CD4-positive, alpha-beta memory T cell (primary cell): ENCODE measurements at regions not wholly inside any gene's neighbourhood (a gene's known extent, or its start where the extent isn't known, plus 50 kb on each side); places are given as distances from the start of the nearest gene placed in this dataset.
"Not testable (repeated sequence)": the region's sequence is repeated elsewhere in the genome, so short reads cannot be mapped to it uniquely, and the experiment has no call there.

Experiments used
- CTCF ChIA-PET: fragments of 350-600 bp; sonication (Branson Sonifier 250); formaldehyde crosslinking; loops from one replicate; lab custom pipeline; 2021; ENCODE audit warnings: inconsistent platforms; ENCODE audit not compliant: partially characterized antibody; lab: Charles Lee
- POLR2A ChIA-PET: fragments of 350-600 bp; sonication (Branson Sonifier 250); formaldehyde crosslinking; loops from one replicate; lab custom pipeline; 2021; ENCODE audit not compliant: partially characterized antibody; lab: Charles Lee
- DNase-seq, 5 donors: peaks; one replicate each; pipeline versions ENCODE4 v3.0.0 to v3.0.0-alpha.2; 2020 to 2022; ENCODE audit warnings: mixed read lengths in 1 of 5
- H3K27ac ChIP-seq: one replicate; pipeline ENCODE4 v1.7.0; 2013; ENCODE audit warnings: low read depth, low read length
- H3K27me3 ChIP-seq: 2 replicates; pipeline ENCODE4 v1.7.0; 2013; ENCODE audit warnings: mild to moderate bottlenecking, low read length, moderate library complexity; ENCODE audit not compliant: insufficient read depth
- H3K36me3 ChIP-seq: 2 replicates; pipeline ENCODE4 v1.7.0; 2013; ENCODE audit warnings: mild to moderate bottlenecking, low read length, moderate library complexity; ENCODE audit not compliant: insufficient read depth
- H3K4me1 ChIP-seq: 2 replicates; pipeline ENCODE4 v1.7.0; 2013; ENCODE audit warnings: mild to moderate bottlenecking, low read length, moderate library complexity; ENCODE audit not compliant: insufficient read depth
- H3K4me3 ChIP-seq, 2 donors: one replicate each; pipeline ENCODE4 v1.7.0; 2013; ENCODE audit warnings: low read length in 2 of 2, mild to moderate bottlenecking in 1 of 2
- H3K9me3 ChIP-seq, 2 donors: one replicate each; pipeline ENCODE4 v1.7.0; 2013; ENCODE audit warnings: low read length in 2 of 2, control low read depth in 1 of 2; ENCODE audit not compliant: control insufficient read depth in 1 of 2
- H3K27ac Mint-ChIP-seq, 7 donors: one replicate each; pipeline ENCODE4 v1.8.0; 2020 to 2021; ENCODE audit warnings: mixed read lengths in 7 of 7, mild to moderate bottlenecking in 6 of 7, inconsistent platforms in 3 of 7, moderate library complexity in 3 of 7
- H3K27me3 Mint-ChIP-seq, 2 donors: one replicate each; pipeline ENCODE4 v1.8.0; 2020 to 2021; ENCODE audit warnings: mixed read lengths in 2 of 2
- H3K36me3 Mint-ChIP-seq, 2 donors: one replicate each; pipeline ENCODE4 v1.8.0; 2020 to 2021; ENCODE audit warnings: mixed read lengths in 2 of 2, inconsistent platforms in 1 of 2, mild to moderate bottlenecking in 1 of 2
- H3K4me1 Mint-ChIP-seq, 4 donors: one replicate each; pipeline ENCODE4 v1.8.0; 2020 to 2021; ENCODE audit warnings: mixed read lengths in 4 of 4, mild to moderate bottlenecking in 1 of 4
- H3K4me3 Mint-ChIP-seq, 8 donors: one replicate each; pipeline ENCODE4 v1.8.0; 2020 to 2021; ENCODE audit warnings: mixed read lengths in 8 of 8, mild to moderate bottlenecking in 7 of 8, moderate library complexity in 6 of 8, inconsistent platforms in 3 of 8
- H3K9me3 Mint-ChIP-seq, 8 donors: one replicate each; pipeline ENCODE4 v1.8.0; 2020 to 2021; ENCODE audit warnings: mixed read lengths in 8 of 8, mild to moderate bottlenecking in 5 of 8, inconsistent platforms in 3 of 8, moderate library complexity in 1 of 8
- intact Hi-C: fragments of 100-400 bp; cut with micrococcal nuclease; formaldehyde crosslinking; loops from one replicate; pipeline ENCODE4 v1.15.1; 2023

DNA sequence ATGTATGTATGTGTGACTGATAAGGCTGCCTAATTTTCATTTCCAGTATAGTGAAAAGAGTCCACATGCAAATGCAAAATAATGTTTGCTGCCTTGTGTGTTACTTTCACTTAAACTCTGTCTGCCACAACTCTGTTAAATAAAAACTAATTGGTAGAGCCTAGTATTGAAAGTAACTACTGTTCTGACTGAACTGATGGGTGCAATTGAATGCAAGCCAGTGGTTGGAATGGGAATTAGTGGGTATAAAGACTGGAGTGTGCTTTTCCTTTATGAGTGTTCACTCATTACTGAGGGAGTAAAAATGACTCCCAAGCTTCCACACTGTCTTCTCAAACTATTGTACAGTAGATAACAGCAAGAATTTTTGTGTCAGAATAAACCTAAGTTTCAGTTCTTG lies 571.0 kb downstream of the TMTC2 start:
- CTCF ChIA-PET, result no interaction called here
- DNase-seq, result no peak

DNA sequence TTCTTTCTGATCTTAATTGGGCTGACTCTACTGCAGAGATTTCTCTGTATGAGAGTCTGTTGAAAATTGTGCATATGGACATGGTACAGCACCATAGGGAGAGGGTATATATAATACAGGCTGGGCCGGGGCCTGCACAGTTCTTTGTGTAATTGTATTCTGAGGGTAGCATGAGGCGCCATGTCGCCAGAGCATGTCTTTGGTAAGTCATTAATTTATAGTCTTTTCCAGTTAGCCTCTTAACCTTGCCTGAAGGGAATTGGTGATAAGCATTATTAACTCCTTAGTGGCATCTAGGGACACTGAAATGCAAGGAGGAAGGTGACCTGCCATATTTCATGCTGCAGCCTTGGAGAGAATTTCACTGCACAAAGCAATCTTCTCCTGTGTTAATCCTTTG lies 569.9 kb downstream of the TMTC2 start:
- no peaks in the 10 kb centered on the region for H3K27me3 ChIP-seq
- POLR2A ChIA-PET, result no interaction called here
- Mint-ChIP-seq H3K27ac (no peak overlapping the region), H3K27me3 (no peaks in the 10 kb centered on the region), H3K4me1 (no peaks in the 10 kb centered on the region), H3K4me3 (no peak overlapping the region), H3K36me3 (no peaks in the 10 kb centered on the region), H3K9me3 (peaks cover 0 to 3% (median 0%) of the 10 kb centered on the region in 8 donors)
- intact Hi-C loops, result no loop called here
- no peak overlapping the region for H3K4me3 ChIP-seq
- no peaks in the 10 kb centered on the region for H3K4me1 ChIP-seq
- H3K27ac ChIP-seq, result no peak overlapping the region
- no peaks in the 10 kb centered on the region for H3K9me3 ChIP-seq
- DNase-seq, result no peak
- CTCF ChIA-PET, result no interaction called here
- no peaks in the 10 kb centered on the region for H3K36me3 ChIP-seq

More for the DNA sequence above, 571.0 kb downstream of the TMTC2 start:
- Mint-ChIP-seq H3K4me1 (no peaks in the 10 kb centered on the region), H3K9me3 (peaks cover 0 to 3% (median 0%) of the 10 kb centered on the region in 8 donors), H3K27ac (no peak overlapping the region), H3K4me3 (no peak overlapping the region), H3K36me3 (no peaks in the 10 kb centered on the region), H3K27me3 (no peaks in the 10 kb centered on the region)
- Histone ChIP-seq H3K36me3 (no peaks in the 10 kb centered on the region), H3K4me1 (no peaks in the 10 kb centered on the region), H3K9me3 (no peaks in the 10 kb centered on the region), H3K27me3 (no peaks in the 10 kb centered on the region), H3K27ac (no peak overlapping the region), H3K4me3 (no peak overlapping the region)
- POLR2A ChIA-PET, result no interaction called here
- intact Hi-C loops, result no loop called here

DNA sequence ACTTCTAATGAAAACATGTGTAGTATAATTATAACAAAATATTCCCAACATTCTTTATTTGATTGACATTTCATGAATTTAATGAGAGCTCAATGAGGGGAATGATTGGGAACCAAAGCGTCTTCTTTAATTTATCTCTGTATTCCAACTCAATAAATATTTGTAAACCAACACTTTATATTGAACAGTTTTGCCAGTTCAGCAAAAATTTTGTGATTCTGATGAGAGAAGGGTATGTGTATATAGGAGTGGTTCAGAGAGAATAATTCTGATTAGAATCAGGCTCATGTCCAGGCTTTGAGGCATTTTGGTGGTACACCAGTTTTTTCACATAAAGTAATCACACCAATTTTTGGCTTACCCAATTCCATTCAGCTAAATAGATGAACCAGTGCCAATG lies 564.2 kb downstream of the TMTC2 start:
- H3K27ac ChIP-seq, result no peak overlapping the region
- H3K4me1 Mint-ChIP-seq, result no peaks in the 10 kb centered on the region
- H3K9me3 ChIP-seq, result no peaks in the 10 kb centered on the region
- peaks cover 0 to 3% of the 10 kb centered on the region in 2 donors for H3K27me3 Mint-ChIP-seq
- POLR2A ChIA-PET, result no interaction called here
- intact Hi-C loops, result no loop called here
- H3K27me3 ChIP-seq, result no peaks in the 10 kb centered on the region
- CTCF ChIA-PET, result no interaction called here
- H3K36me3 ChIP-seq, result no peaks in the 10 kb centered on the region
- no peak overlapping the region for H3K27ac Mint-ChIP-seq
- no peaks in the 10 kb centered on the region for H3K4me1 ChIP-seq
- H3K4me3 Mint-ChIP-seq, result no peak overlapping the region
- DNase-seq, result no peak
- no peaks in the 10 kb centered on the region for H3K36me3 Mint-ChIP-seq
- peaks cover 0 to 2% (median 0%) of the 10 kb centered on the region in 8 donors for H3K9me3 Mint-ChIP-seq
- no peak overlapping the region for H3K4me3 ChIP-seq

DNA sequence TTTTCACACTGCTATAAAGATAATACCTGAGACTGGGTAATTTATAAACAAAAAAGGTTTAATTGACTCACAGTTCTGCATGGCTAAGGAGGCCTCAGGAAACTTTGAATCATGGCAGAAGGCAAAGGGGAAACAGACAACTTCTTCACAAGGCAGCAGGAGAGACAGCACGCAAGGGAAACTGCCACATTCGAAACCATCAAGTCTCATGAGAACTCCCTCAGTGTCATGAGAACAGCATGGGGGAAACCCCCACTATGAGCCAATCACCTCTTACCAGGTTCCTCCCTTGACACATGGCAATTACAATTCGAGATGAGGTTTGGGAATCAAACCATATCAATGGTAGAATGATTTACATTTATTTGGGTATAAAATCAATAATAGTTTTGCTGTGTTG lies 558.5 kb downstream of the TMTC2 start:
- no peak overlapping the region for H3K4me3 ChIP-seq
- Mint-ChIP-seq H3K27me3 (peaks cover 0 to 3% of the 10 kb centered on the region in 2 donors), H3K4me3 (no peak overlapping the region)

DNA sequence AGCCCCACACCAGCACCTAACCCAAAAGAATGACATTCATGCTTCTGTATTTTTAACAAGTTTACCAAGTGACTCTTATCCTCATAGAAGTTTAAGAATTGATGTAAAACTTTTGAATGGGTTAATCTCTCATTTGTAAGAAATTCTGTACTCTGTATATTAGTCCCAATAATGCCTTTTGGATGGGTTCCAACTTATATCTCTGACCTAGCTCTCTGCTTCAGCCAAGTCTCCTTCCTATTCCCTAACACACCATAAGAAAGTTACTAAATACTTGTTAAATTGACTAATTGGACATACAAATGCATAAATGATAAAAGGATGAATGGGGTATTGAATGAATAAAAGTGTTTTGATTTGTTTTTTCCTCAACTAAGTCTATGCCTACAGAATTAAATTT lies 557.3 kb downstream of the TMTC2 start:
- no peaks in the 10 kb centered on the region for H3K4me1 Mint-ChIP-seq
- peaks cover 0 to 1% of the 10 kb centered on the region in 2 donors for H3K27me3 Mint-ChIP-seq
- Histone ChIP-seq H3K27me3 (no peaks in the 10 kb centered on the region), H3K36me3 (no peaks in the 10 kb centered on the region), H3K9me3 (no peaks in the 10 kb centered on the region), H3K4me3 (no peak overlapping the region), H3K27ac (no peak overlapping the region), H3K4me1 (no peaks in the 10 kb centered on the region)
- H3K9me3 Mint-ChIP-seq, result peaks cover 0 to 8% (median 0%) of the 10 kb centered on the region in 8 donors
- DNase-seq, result no peak
- H3K27ac Mint-ChIP-seq, result no peak overlapping the region
- ChIA-PET CTCF (no interaction called here), POLR2A (no interaction called here)
- H3K36me3 Mint-ChIP-seq, result no peaks in the 10 kb centered on the region
- intact Hi-C loops, result no loop called here
- H3K4me3 Mint-ChIP-seq, result no peak overlapping the region

More for the DNA sequence above, 558.5 kb downstream of the TMTC2 start:
- Mint-ChIP-seq H3K27ac (no peak overlapping the region), H3K9me3 (peaks cover 0 to 5% (median 0%) of the 10 kb centered on the region in 8 donors), H3K36me3 (no peaks in the 10 kb centered on the region), H3K4me1 (no peaks in the 10 kb centered on the region)
- no peaks in the 10 kb centered on the region for H3K9me3 ChIP-seq
- DNase-seq, result no peak
- no peaks in the 10 kb centered on the region for H3K4me1 ChIP-seq
- CTCF ChIA-PET, result no interaction called here
- intact Hi-C loops, result no loop called here
- POLR2A ChIA-PET, result no interaction called here
- no peaks in the 10 kb centered on the region for H3K27me3 ChIP-seq
- H3K36me3 ChIP-seq, result no peaks in the 10 kb centered on the region
- no peak overlapping the region for H3K27ac ChIP-seq

DNA sequence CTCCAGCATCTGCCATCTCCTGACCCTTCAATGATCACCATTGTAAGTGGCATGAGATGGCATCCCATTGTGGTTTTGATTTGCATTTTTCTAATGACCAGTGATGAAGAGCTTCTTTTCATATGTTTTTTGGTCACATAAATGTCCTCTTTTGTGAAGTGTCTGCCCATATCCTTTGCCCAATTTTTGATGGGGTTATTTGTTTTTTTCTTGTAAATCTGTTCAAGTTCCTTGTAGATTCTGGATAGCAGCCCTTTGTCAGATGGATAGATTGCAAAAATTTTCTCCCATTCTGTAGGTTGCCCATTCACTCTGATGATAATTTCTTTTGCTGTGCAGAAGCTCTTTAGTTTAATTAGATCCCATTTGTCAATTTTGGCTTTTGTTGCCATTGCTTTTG lies 547.3 kb downstream of the TMTC2 start:
- intact Hi-C loops, H3K36me3 Mint-ChIP-seq, H3K27me3 ChIP-seq, H3K36me3 ChIP-seq, H3K4me1 Mint-ChIP-seq, DNase-seq, H3K9me3 ChIP-seq, H3K27ac Mint-ChIP-seq, H3K4me3 ChIP-seq, H3K27ac ChIP-seq, POLR2A ChIA-PET, H3K4me3 Mint-ChIP-seq, H3K4me1 ChIP-seq, H3K9me3 Mint-ChIP-seq, H3K27me3 Mint-ChIP-seq, CTCF ChIA-PET: not testable (repeated sequence)

DNA sequence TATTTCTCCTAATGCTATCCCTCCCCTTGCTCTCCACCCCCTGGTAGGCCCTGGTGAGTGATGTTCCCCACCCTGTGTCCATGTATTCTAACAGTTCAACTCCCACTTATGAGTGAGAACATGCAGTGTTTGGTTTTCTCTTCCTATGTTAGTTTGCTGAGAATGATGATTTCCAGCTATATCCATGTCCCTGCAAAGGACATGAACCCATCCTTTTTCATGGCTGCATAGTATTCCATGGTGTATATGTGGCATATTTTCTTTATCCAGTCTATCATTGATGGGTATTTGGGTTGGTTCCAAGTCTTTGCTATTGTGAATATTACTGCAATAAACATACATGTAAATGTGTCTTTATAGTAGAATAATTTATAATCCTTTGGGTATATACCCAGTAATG lies 540.3 kb downstream of the TMTC2 start:
- intact Hi-C loops, H3K4me3 ChIP-seq, H3K9me3 ChIP-seq, H3K27me3 Mint-ChIP-seq, H3K36me3 ChIP-seq, H3K27ac ChIP-seq, H3K36me3 Mint-ChIP-seq, H3K27ac Mint-ChIP-seq, H3K27me3 ChIP-seq, POLR2A ChIA-PET, H3K4me1 Mint-ChIP-seq, CTCF ChIA-PET, H3K4me1 ChIP-seq, H3K4me3 Mint-ChIP-seq, DNase-seq: not testable (repeated sequence)
- peaks cover 0 to 14% (median 7%) of the 10 kb centered on the region in 8 donors for H3K9me3 Mint-ChIP-seq

DNA sequence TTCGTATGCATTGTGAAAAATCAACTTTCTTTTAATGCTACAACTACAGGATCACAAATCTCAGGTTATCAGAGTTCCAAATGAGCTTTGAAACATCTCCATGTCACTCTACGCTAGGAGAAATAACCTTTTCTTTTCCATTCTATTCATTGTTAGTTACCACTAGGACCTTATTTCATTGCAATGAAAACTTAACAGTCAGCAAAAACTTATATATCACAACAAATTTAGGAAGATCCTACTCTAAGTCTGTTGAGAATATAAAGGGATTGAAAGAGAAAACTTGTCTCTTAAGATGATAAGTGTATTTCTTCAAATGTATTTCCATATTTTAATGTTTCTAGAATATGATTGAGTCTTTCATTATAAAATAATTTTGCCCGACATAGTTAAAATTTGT lies 539.1 kb downstream of the TMTC2 start:
- Mint-ChIP-seq H3K27ac (no peak overlapping the region), H3K9me3 (peaks cover 0 to 15% (median 7%) of the 10 kb centered on the region in 8 donors), H3K27me3 (no peaks in the 10 kb centered on the region), H3K4me1 (no peaks in the 10 kb centered on the region), H3K4me3 (no peak overlapping the region), H3K36me3 (no peaks in the 10 kb centered on the region)
- Histone ChIP-seq H3K4me1 (no peaks in the 10 kb centered on the region), H3K36me3 (no peaks in the 10 kb centered on the region), H3K27me3 (no peaks in the 10 kb centered on the region), H3K9me3 (no peaks in the 10 kb centered on the region), H3K27ac (no peak overlapping the region), H3K4me3 (no peak overlapping the region)
- CTCF ChIA-PET, result no interaction called here
- POLR2A ChIA-PET, result no interaction called here
- intact Hi-C loops, result no loop called here
- no peak for DNase-seq
